ENCODE measurements at regions not wholly inside any gene's neighbourhood (a gene's known extent, or its start where the extent isn't known, plus 50 kb on each side); places are given as distances from the start of the nearest gene placed in this dataset.

- peaks cover 0 to 4% of the 10 kb centered on the region in 2 donors for H3K4me1 ChIP-seq (ENCODE audit: control insufficient read depth in 2 of 2, insufficient read depth in 1 of 2, low read depth in 1 of 2, low read length in 2 of 2)
- H3K27me3 ChIP-seq (ENCODE audit: control insufficient read depth in 3 of 3, insufficient read depth in 3 of 3, low read depth in 1 of 3, low read length in 3 of 3): no peaks in the 10 kb centered on the region
- no CpG with 5 or more reads among the region's 6 CpGs for WGBS, 2 donors (ENCODE audit: extremely low coverage in 2 of 2, insufficient read length in 2 of 2, insufficient replicate concordance in 1 of 2)
- no peak overlapping the region for H4K91ac ChIP-seq (ENCODE audit: low read depth, low read length, poor library complexity)
- H3K9ac ChIP-seq (ENCODE audit: low read depth, low read length, poor library complexity): no peak overlapping the region
- H2AFZ ChIP-seq (ENCODE audit: low read length): no peak overlapping the region
- H3K23ac ChIP-seq (ENCODE audit: low read depth, low read length, poor library complexity): no peak overlapping the region
- no peak overlapping the region for H2BK12ac ChIP-seq (ENCODE audit: low read length)
- H3K36me3 ChIP-seq (replicated peaks in 1 of 2; ENCODE audit: control insufficient read depth in 2 of 2, insufficient read depth in 2 of 2, low read length in 2 of 2): no peaks in the 10 kb centered on the region
- H3K18ac ChIP-seq (ENCODE audit: low read length): no peak overlapping the region
- H3K4me3 ChIP-seq (ENCODE audit: low read length in 2 of 2): no peak overlapping the region
- H2AK5ac ChIP-seq (ENCODE audit: low read depth, low read length): no peak overlapping the region
- DNase-seq (ENCODE audit: low spot score): no peak
- no peak overlapping the region for H3K4ac ChIP-seq (ENCODE audit: low read length)
- H2BK15ac ChIP-seq (ENCODE audit: low read length): no peak overlapping the region
- no peak overlapping the region for H4K8ac ChIP-seq (ENCODE audit: low read depth, low read length)
- H3K27ac ChIP-seq (replicated peaks; ENCODE audit: low read length): no peak overlapping the region
- no peak overlapping the region for H2BK120ac ChIP-seq (ENCODE audit: low read depth, low read length)
- H3K9me3 ChIP-seq (replicated peaks in 1 of 2; ENCODE audit: control insufficient read depth in 2 of 2, insufficient read depth in 1 of 2, low read depth in 1 of 2, low read length in 2 of 2): no peaks in the 10 kb centered on the region
- H3K4me2 ChIP-seq (ENCODE audit: insufficient read depth, low read length, poor library complexity, severe bottlenecking): no peak overlapping the region
- no peak overlapping the region for H3K14ac ChIP-seq (ENCODE audit: low read length)
- H3K79me1 ChIP-seq (ENCODE audit: low read depth, low read length): no peaks in the 10 kb centered on the region
- H2BK5ac ChIP-seq (ENCODE audit: low read length): no peak overlapping the region
Measured at GRCh38 chr2:237271698-237272652, 142.0 kb downstream of the COL6A3 start.
